ENCODE measurements at regions not wholly inside any gene's neighbourhood (a gene's known extent, or its start where the extent isn't known, plus 50 kb on each side); places are given as distances from the start of the nearest gene placed in this dataset.

- TF ChIP-seq LEF1 (IDR thresholded peaks at IDR 0.05; ENCODE audit: borderline replicate concordance) (no peak), FOXM1 (IDR thresholded peaks at IDR 0.05; ENCODE audit: borderline replicate concordance) (no peak), FOXA1 (IDR thresholded peaks at IDR 0.05) (no peak), PKNOX1 (IDR thresholded peaks at IDR 0.05) (no peak), ARNT (IDR thresholded peaks at IDR 0.05) (no peak), FOXK2 (IDR thresholded peaks at IDR 0.05) (no peak), SP1 (IDR thresholded peaks at IDR 0.05) (no peak), ELF4 (IDR thresholded peaks at IDR 0.05) (no peak)
Observed at GRCh38 chr1:209038735-209039134, 544.8 kb upstream of the CAMK1G start.
